HL-60 (cell line): ENCODE measurements at regions not wholly inside any gene's neighbourhood (a gene's known extent, or its start where the extent isn't known, plus 50 kb on each side); places are given as distances from the start of the nearest gene placed in this dataset.

Source experiments
- CTCF ChIP-seq: IDR thresholded peaks from one replicate; pipeline ENCODE4 v1.5.1; 2011; ENCODE audit warnings: low read length, control low read depth, inconsistent platforms; ENCODE audit not compliant: insufficient read depth
- POLR2AphosphoS5 ChIP-seq: IDR thresholded peaks from 2 replicates; pipeline ENCODE4 v1.6.1; 2012; ENCODE audit warnings: low read depth
- REST ChIP-seq: IDR thresholded peaks from 2 replicates; pipeline ENCODE4 v1.6.1; 2012; ENCODE audit warnings: low read depth; ENCODE audit not compliant: insufficient replicate concordance

- TF ChIP-seq CTCF (no peak), REST (no peak), POLR2AphosphoS5 (no peak)
These were observed 555.2 kb downstream of the COL12A1 start for GRCh38 chr6:74650668-74651067.
